H9 (cell line): ENCODE measurements at regions not wholly inside any gene's neighbourhood (a gene's known extent, or its start where the extent isn't known, plus 50 kb on each side); places are given as distances from the start of the nearest gene placed in this dataset.

Experiments
- DNase-seq: peaks from one replicate; pipeline ENCODE4 v3.0.0-alpha.2; 2017
- H2AFZ ChIP-seq: one replicate; pipeline ENCODE4 v1.6.1; 2013; ENCODE audit warnings: mild to moderate bottlenecking, low read length, control low read depth, moderate library complexity
- H2AK5ac ChIP-seq: 2 replicates; pipeline ENCODE4 v1.6.1; 2013; ENCODE audit warnings: low read length, control low read depth, mixed read lengths; ENCODE audit not compliant: insufficient read length
- H2BK120ac ChIP-seq: one replicate; pipeline ENCODE4 v1.6.1; 2013; ENCODE audit warnings: low read depth, mild to moderate bottlenecking, low read length, control low read depth, inconsistent platforms; ENCODE audit not compliant: poor library complexity, severe bottlenecking
- H2BK12ac ChIP-seq: 2 replicates; pipeline ENCODE4 v1.6.1; 2013; ENCODE audit warnings: low read length, control low read depth, mixed read lengths, low read depth; ENCODE audit not compliant: insufficient read length
- H2BK15ac ChIP-seq: 2 replicates; pipeline ENCODE4 v1.6.1; 2013; ENCODE audit warnings: low read depth, low read length, control low read depth
- H2BK20ac ChIP-seq: one replicate; pipeline ENCODE4 v1.6.1; 2013; ENCODE audit warnings: low read depth, mild to moderate bottlenecking, low read length, control low read depth, inconsistent platforms; ENCODE audit not compliant: poor library complexity, severe bottlenecking
- H2BK5ac ChIP-seq: 2 replicates; pipeline ENCODE4 v1.6.1; 2013; ENCODE audit warnings: low read length, control low read depth, mixed read lengths; ENCODE audit not compliant: insufficient read length
- H3K14ac ChIP-seq: 2 replicates; pipeline ENCODE4 v1.6.1; 2013; ENCODE audit warnings: low read length, control low read depth; ENCODE audit not compliant: insufficient read depth
- H3K18ac ChIP-seq: 2 replicates; pipeline ENCODE4 v1.6.1; 2013; ENCODE audit warnings: low read depth, mild to moderate bottlenecking, mixed read lengths, low read length, control low read depth; ENCODE audit not compliant: insufficient read length
- H3K23ac ChIP-seq: 2 replicates; pipeline ENCODE4 v1.6.1; 2013; ENCODE audit warnings: low read length, control low read depth, mixed read lengths, low read depth; ENCODE audit not compliant: insufficient read length
- H3K23me2 ChIP-seq: 2 replicates; pipeline ENCODE4 v1.6.1; 2013; ENCODE audit warnings: low read depth, mild to moderate bottlenecking, mixed read lengths, low read length, control low read depth; ENCODE audit not compliant: insufficient read length, poor library complexity, severe bottlenecking
- H3K27ac ChIP-seq: 2 replicates; pipeline ENCODE4 v1.5.1; 2013; ENCODE audit warnings: low read length, control low read depth, mixed read lengths, low read depth; ENCODE audit not compliant: insufficient read length
- H3K27me3 ChIP-seq: 2 replicates; pipeline ENCODE4 v1.6.1; 2013; ENCODE audit warnings: low read length, control low read depth, inconsistent platforms; ENCODE audit not compliant: insufficient read depth
- H3K4ac ChIP-seq: 2 replicates; pipeline ENCODE4 v1.6.1; 2013; ENCODE audit warnings: low read depth, mild to moderate bottlenecking, control low read depth, inconsistent platforms, low read length, moderate library complexity
- H3K4me1 ChIP-seq: 2 replicates; pipeline ENCODE4 v1.6.1; 2013; ENCODE audit warnings: low read length, control low read depth, inconsistent platforms; ENCODE audit not compliant: insufficient read depth
- H3K4me2 ChIP-seq: 2 replicates; pipeline ENCODE4 v1.6.1; 2013; ENCODE audit warnings: low read length, control low read depth, mixed read lengths; ENCODE audit not compliant: insufficient read length, insufficient read depth
- H3K56ac ChIP-seq: 2 replicates; pipeline ENCODE4 v1.6.1; 2013; ENCODE audit warnings: low read depth, mild to moderate bottlenecking, mixed read lengths, low read length, control low read depth; ENCODE audit not compliant: insufficient read length
- H3K79me1 ChIP-seq: 2 replicates; pipeline ENCODE4 v1.6.1; 2013; ENCODE audit warnings: low read depth, mild to moderate bottlenecking, moderate library complexity, low read length, control low read depth, inconsistent platforms; ENCODE audit not compliant: insufficient read depth, poor library complexity, severe bottlenecking
- H3K79me2 ChIP-seq: 2 replicates; pipeline ENCODE4 v1.6.1; 2013; ENCODE audit warnings: low read length, control low read depth, inconsistent platforms; ENCODE audit not compliant: insufficient read depth
- H3K9ac ChIP-seq: 2 replicates; pipeline ENCODE4 v1.6.1; 2013; ENCODE audit warnings: low read length, control low read depth, mixed read lengths; ENCODE audit not compliant: insufficient read length; ENCODE audit errors: extremely low read depth
- H3K9me3 ChIP-seq: one replicate; pipeline ENCODE4 v1.6.1; 2013; ENCODE audit warnings: low read depth, low read length, inconsistent platforms; ENCODE audit not compliant: control insufficient read depth
- H3T11ph ChIP-seq: one replicate; pipeline ENCODE4 v1.6.1; 2013; ENCODE audit warnings: mild to moderate bottlenecking, low read length, control low read depth, inconsistent platforms
- H4K20me1 ChIP-seq: one replicate; pipeline ENCODE4 v1.6.1; 2013; ENCODE audit not compliant: control insufficient read depth, insufficient read length, insufficient read depth
- H4K5ac ChIP-seq: 2 replicates; pipeline ENCODE4 v1.6.1; 2013; ENCODE audit warnings: low read depth, mild to moderate bottlenecking, mixed read lengths, low read length, control low read depth; ENCODE audit not compliant: insufficient read length
- H4K8ac ChIP-seq: replicated peaks from 2 replicates; pipeline ENCODE4 v1.6.1; 2013; ENCODE audit warnings: low read length, control low read depth, mixed read lengths, low read depth; ENCODE audit not compliant: insufficient read length
- H4K91ac ChIP-seq: 2 replicates; pipeline ENCODE4 v1.6.1; 2013; ENCODE audit warnings: low read depth, mild to moderate bottlenecking, moderate library complexity, mixed read lengths, low read length, control low read depth; ENCODE audit not compliant: insufficient read length
- H3K27ac Mint-ChIP-seq, 3 experiments: 2 replicates in 2 of 3; 3 replicates in 1 of 3; pipeline ENCODE4 v1.8.0; 2020 to 2021; ENCODE audit warnings: mixed read lengths in 3 of 3, mild to moderate bottlenecking in 1 of 3, moderate library complexity in 1 of 3
- H3K27me3 Mint-ChIP-seq: 2 replicates; pipeline ENCODE4 v1.8.0; 2021; ENCODE audit warnings: low read depth, mild to moderate bottlenecking, moderate library complexity, mixed read lengths
- H3K36me3 Mint-ChIP-seq, 3 experiments: 2 replicates in 2 of 3; 3 replicates in 1 of 3; pipeline ENCODE4 v1.8.0; 2020 to 2021; ENCODE audit warnings: low read depth in 3 of 3, mixed read lengths in 3 of 3; ENCODE audit not compliant: insufficient read depth in 1 of 3
- H3K4me1 Mint-ChIP-seq, 2 experiments: 2 replicates each; pipeline ENCODE4 v1.8.0; 2020; ENCODE audit warnings: mixed read lengths in 2 of 2
- H3K4me3 Mint-ChIP-seq, 2 experiments: 2 replicates in 1 of 2; 3 replicates in 1 of 2; pipeline ENCODE4 v1.8.0; 2020 to 2021; ENCODE audit warnings: mild to moderate bottlenecking in 2 of 2, mixed read lengths in 2 of 2, moderate library complexity in 1 of 2
- H3K9me3 Mint-ChIP-seq, 2 experiments: 2 replicates in 1 of 2; 3 replicates in 1 of 2; pipeline ENCODE4 v1.8.0; 2020; ENCODE audit warnings: mild to moderate bottlenecking in 2 of 2, mixed read lengths in 2 of 2, moderate library complexity in 1 of 2
- WGBS: extraction: QIAGEN DNeasy Blood & Tissue Kit; methylation state at CpG from one replicate; pipeline ENCODE4 v1.1.7; 2013; ENCODE audit warnings: missing lambda C conversion rate, low lambda C conversion rate, mixed read lengths; ENCODE audit not compliant: insufficient read length; ENCODE audit errors: extremely low coverage; 5-methylcytosine and 5-hydroxymethylcytosine counted together
- TF ChIP-seq, protein P1 (sequence below): fragments of 200-600 bp; sonication (generic); conservative IDR thresholded peaks from 3 replicates; pipeline ENCODE4 v1.8.0; 2021; ENCODE audit warnings: antibody characterized with exemption, mild to moderate bottlenecking

- H3K27me3 Mint-ChIP-seq: no peaks in the 10 kb centered on the region
- H2BK120ac ChIP-seq: no peak overlapping the region
- H3K79me2 ChIP-seq: no peaks in the 10 kb centered on the region
- H3K23me2 ChIP-seq: no peaks in the 10 kb centered on the region
- no peak overlapping the region for H2BK15ac ChIP-seq
- H3K4me1 Mint-ChIP-seq: peaks cover 4 to 9% of the 10 kb centered on the region in 2 experiments
- DNase-seq: no peak
- no peaks in the 10 kb centered on the region for H3K79me1 ChIP-seq
- H3K27ac ChIP-seq: no peak overlapping the region
- H2AFZ ChIP-seq: no peak overlapping the region
- no peak overlapping the region for H3K14ac ChIP-seq
- no peak overlapping the region for H3K4ac ChIP-seq
- H3K9me3 Mint-ChIP-seq: no peaks in the 10 kb centered on the region
- H2BK20ac ChIP-seq: no peak overlapping the region
- H3K23ac ChIP-seq: no peak overlapping the region
- H2AK5ac ChIP-seq: no peak overlapping the region
- H3T11ph ChIP-seq: no peak overlapping the region
- H3K9me3 ChIP-seq: no peaks in the 10 kb centered on the region
- H2BK12ac ChIP-seq: no peak overlapping the region
- WGBS: no CpG with 5 or more reads among the region's 1 CpG
- H3K27me3 ChIP-seq: no peaks in the 10 kb centered on the region
- H3K4me1 ChIP-seq: no peaks in the 10 kb centered on the region
- H3K27ac Mint-ChIP-seq: no peak overlapping the region
- no peak overlapping the region for H4K5ac ChIP-seq
- no peaks in the 10 kb centered on the region for H4K20me1 ChIP-seq
- no peak overlapping the region for H4K91ac ChIP-seq
- H3K18ac ChIP-seq: no peak overlapping the region
- H3K4me2 ChIP-seq: no peak overlapping the region
- H3K9ac ChIP-seq: no peak overlapping the region
- no peaks in the 10 kb centered on the region for H3K36me3 Mint-ChIP-seq
- TF ChIP-seq, protein P1, sequence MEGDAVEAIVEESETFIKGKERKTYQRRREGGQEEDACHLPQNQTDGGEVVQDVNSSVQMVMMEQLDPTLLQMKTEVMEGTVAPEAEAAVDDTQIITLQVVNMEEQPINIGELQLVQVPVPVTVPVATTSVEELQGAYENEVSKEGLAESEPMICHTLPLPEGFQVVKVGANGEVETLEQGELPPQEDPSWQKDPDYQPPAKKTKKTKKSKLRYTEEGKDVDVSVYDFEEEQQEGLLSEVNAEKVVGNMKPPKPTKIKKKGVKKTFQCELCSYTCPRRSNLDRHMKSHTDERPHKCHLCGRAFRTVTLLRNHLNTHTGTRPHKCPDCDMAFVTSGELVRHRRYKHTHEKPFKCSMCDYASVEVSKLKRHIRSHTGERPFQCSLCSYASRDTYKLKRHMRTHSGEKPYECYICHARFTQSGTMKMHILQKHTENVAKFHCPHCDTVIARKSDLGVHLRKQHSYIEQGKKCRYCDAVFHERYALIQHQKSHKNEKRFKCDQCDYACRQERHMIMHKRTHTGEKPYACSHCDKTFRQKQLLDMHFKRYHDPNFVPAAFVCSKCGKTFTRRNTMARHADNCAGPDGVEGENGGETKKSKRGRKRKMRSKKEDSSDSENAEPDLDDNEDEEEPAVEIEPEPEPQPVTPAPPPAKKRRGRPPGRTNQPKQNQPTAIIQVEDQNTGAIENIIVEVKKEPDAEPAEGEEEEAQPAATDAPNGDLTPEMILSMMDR: no peak
- H4K8ac ChIP-seq: no peak overlapping the region
- no peak overlapping the region for H2BK5ac ChIP-seq
- H3K56ac ChIP-seq: no peak overlapping the region
- no peak overlapping the region for H3K4me3 Mint-ChIP-seq
These were observed 509.3 kb downstream of the NR2F1-AS1 start for GRCh38 chr5:93071710-93072109.
